Heart right ventricle (tissue), 16 donors: ENCODE measurements at regions not wholly inside any gene's neighbourhood (a gene's known extent, or its start where the extent isn't known, plus 50 kb on each side); places are given as distances from the start of the nearest gene placed in this dataset.
A peak's percentile ranks its signal among the peaks of the same experiment; 100 is the strongest.

ENCODE experiments used
- ATAC-seq, 8 donors: fragments of 200-7000 bp; cut with Tn5 transposase; one replicate each; pipeline ENCODE4 v1.9.1; 2020; ENCODE audit warnings: mild to moderate bottlenecking in 8 of 8, moderate library complexity in 8 of 8, moderate number of reproducible peaks in 1 of 8
- DNase-seq, 2 donors: peaks; one replicate each; pipeline ENCODE4 v3.0.0-alpha.2; 2020
- H3K27ac ChIP-seq, 10 donors: fragments of 200-600 bp; sonication (generic) in 2 of 10; one replicate each; pipeline versions ENCODE4 v1.5.0 to v1.8.0; 2020 to 2022; ENCODE audit warnings: mild to moderate bottlenecking in 3 of 10
- H3K27me3 ChIP-seq, 7 donors: fragments of 200-600 bp; one replicate each; pipeline ENCODE4 v1.8.0; 2021 to 2022; ENCODE audit warnings: mild to moderate bottlenecking in 2 of 7
- H3K36me3 ChIP-seq, 9 donors: fragments of 200-600 bp; sonication (generic) in 1 of 9; one replicate each; pipeline versions ENCODE4 v1.5.0 to v1.8.0; 2020 to 2022; ENCODE audit warnings: mild to moderate bottlenecking in 2 of 9
- H3K4me1 ChIP-seq, 9 donors: fragments of 200-600 bp; sonication (generic) in 1 of 9; one replicate each; pipeline versions ENCODE4 v1.5.0 to v1.8.0; 2020 to 2022; ENCODE audit warnings: mild to moderate bottlenecking in 4 of 9
- H3K4me3 ChIP-seq, 10 donors: fragments of 200-600 bp; sonication (generic) in 2 of 10; one replicate each; pipeline versions ENCODE4 v1.5.0 to v1.8.0; 2020 to 2022; ENCODE audit warnings: mild to moderate bottlenecking in 7 of 10, moderate library complexity in 2 of 10
- H3K9me3 ChIP-seq, 11 donors: fragments of 200-600 bp in 10 of 11; sonication (generic) in 2 of 11; one replicate each; pipeline versions ENCODE4 v1.5.0 to v1.8.0; 2013 to 2022; ENCODE audit warnings: mild to moderate bottlenecking in 2 of 11, control low read depth in 1 of 11, moderate library complexity in 1 of 11
- CTCF ChIP-seq, 9 donors: fragments of 200-600 bp; sonication (generic) in 2 of 9; IDR thresholded peaks; one replicate each; pipeline versions ENCODE4 v1.5.0 to v1.8.0; 2021 to 2022; ENCODE audit warnings: antibody characterized with exemption in 9 of 9, mild to moderate bottlenecking in 5 of 9, moderate library complexity in 1 of 9
- whole genome bisulfite sequencing, 2 donors: extraction: QIAGEN DNeasy Blood & Tissue Kit; methylation state at CpG; one replicate each; pipeline ENCODE4 v1.1.7; 2013; ENCODE audit warnings: inconsistent platforms in 1 of 2; 5-methylcytosine and 5-hydroxymethylcytosine counted together
- intact Hi-C, 10 donors: fragments of 100-400 bp; cut with DNase I; formaldehyde crosslinking; loops; one replicate each; pipeline versions ENCODE4 v1.11.1 to v1.14.2; 2022
- donor health status: Arrhythmogenic right ventricular cardiomyopathy.
- donor health status: ischemic (EF 13 %, LVEDD 7.1; RV severe dilation, severe dysfunction).
- donor health status: healthy with polysubstance abuse.
- donor health status: DM: no; HTN: yes; CAD: no.
- donor health status: DM: no; HTN: no; CAD: no.
- donor health status: ischemic (EF 25% LVEDD 6.9; RV normal size, moderate dysfunction).
- donor health status: ischemic (EF 25% LVEDD 5.7; RV mildly dilated, moderate dysfunction).
- donor health status: healthy.
- donor health status: DM: yes; HTN: yes; CAD: no.
- donor health status: Ischemic cardiomyopathy.
- donor health status: ischemic (EF 35%, LVEDD 5.7; RV mildly dilated, moderate dysfunction).
- donor health status: nonischemic (EF 11% LVEDD 7.7; RV severe dilation, severe dysfunction).
- donor health status: DM: yes; HTN: yes; CAD: no.
- donor health status: PGD.
- donor health status: ischemic (EF 29% LVEDD 5.4; RV normal size, mild dysfunction).
- donor health status: nonischemic (EF 23%, LVEDD 6.1; RV moderate dilation, normal function).

DNA sequence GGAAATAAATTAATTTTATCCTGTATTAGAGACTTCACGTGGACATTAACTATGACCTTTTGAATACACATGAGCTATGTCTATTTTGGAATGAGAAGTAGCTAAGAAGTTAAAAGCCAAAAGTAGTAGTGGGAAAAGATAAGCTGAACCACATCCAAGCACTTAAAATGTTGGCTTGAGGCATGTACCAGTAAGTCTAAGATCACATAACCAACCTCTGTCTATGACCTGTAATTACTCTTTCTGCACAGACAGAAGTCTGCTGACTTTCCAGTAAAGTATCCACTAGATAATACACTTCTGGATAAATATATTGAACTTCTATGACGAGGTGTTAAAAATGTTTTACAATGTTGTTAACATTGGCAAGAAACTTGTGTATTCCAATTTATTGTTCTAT lies 68.7 kb downstream of the LIG4 start:
- no peak for DNase-seq
- H3K9me3 ChIP-seq: peaks cover 0 to 2% (median 0%) of the 10 kb centered on the region in 11 donors
- H3K36me3 ChIP-seq: no peaks in the 10 kb centered on the region
- no peak overlapping the region for H3K4me3 ChIP-seq
- WGBS, 2 donors: 22 to 33% methylated on average over 2 of the region's 2 CpGs
- peaks cover 0 to 6% (median 0%) of the 10 kb centered on the region in 7 donors for H3K27me3 ChIP-seq
- no peak overlapping the region for H3K27ac ChIP-seq
- ATAC-seq: peak in 2 of 8 donors; percentile 52 to 73
- peaks cover 0 to 5% (median 0%) of the 10 kb centered on the region in 9 donors for H3K4me1 ChIP-seq
- no peak for TF ChIP-seq CTCF (IDR thresholded peaks at IDR 0.05)
- intact Hi-C loops: no loop called here

GRCh38 chr13:108142702-108143436 lies 72.5 kb downstream of the LIG4 start:
- Histone ChIP-seq H3K27ac (no peak overlapping the region), H3K36me3 (no peaks in the 10 kb centered on the region), H3K27me3 (peaks cover 0 to 2% (median 0%) of the 10 kb centered on the region in 7 donors), H3K9me3 (no peaks in the 10 kb centered on the region), H3K4me1 (peaks cover 0 to 5% (median 0%) of the 10 kb centered on the region in 9 donors), H3K4me3 (no peak overlapping the region)
- intact Hi-C loops: no loop called here
- no peak for TF ChIP-seq CTCF (IDR thresholded peaks at IDR 0.05)
- ATAC-seq (no peak), DNase-seq (no peak)
- WGBS, 2 donors: 70 to 73% methylated on average over 4 of the region's 4 CpGs

DNA sequence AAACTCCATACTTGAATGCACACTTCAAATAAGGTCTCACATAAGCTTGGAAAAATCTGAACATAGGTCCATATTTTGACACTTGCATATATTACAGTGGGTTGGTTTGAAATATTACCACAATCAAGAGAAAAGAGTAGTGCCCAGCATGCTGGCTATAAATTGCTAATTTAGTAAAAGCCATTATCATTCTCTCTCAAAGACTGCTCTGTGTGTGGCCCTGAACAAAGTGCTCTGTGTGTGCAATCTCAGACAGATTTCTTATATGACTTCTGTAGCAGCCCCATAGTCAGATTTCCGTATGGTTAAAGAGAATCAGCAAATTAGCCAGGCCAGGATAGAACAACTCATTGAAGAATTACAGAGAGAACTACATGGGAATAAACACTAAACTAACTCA lies 78.2 kb downstream of the LIG4 start:
- DNase-seq: no peak
- no peak for TF ChIP-seq CTCF (IDR thresholded peaks at IDR 0.05)
- no peak for ATAC-seq
- no peaks in the 10 kb centered on the region for H3K4me1 ChIP-seq
- intact Hi-C loops: no loop called here
- no peaks in the 10 kb centered on the region for H3K36me3 ChIP-seq
- H3K9me3 ChIP-seq: no peaks in the 10 kb centered on the region
- WGBS, 2 donors: 80 to 85% methylated on average over 1 of the region's 1 CpG
- H3K27ac ChIP-seq: no peak overlapping the region
- no peak overlapping the region for H3K4me3 ChIP-seq
- no peaks in the 10 kb centered on the region for H3K27me3 ChIP-seq

DNA sequence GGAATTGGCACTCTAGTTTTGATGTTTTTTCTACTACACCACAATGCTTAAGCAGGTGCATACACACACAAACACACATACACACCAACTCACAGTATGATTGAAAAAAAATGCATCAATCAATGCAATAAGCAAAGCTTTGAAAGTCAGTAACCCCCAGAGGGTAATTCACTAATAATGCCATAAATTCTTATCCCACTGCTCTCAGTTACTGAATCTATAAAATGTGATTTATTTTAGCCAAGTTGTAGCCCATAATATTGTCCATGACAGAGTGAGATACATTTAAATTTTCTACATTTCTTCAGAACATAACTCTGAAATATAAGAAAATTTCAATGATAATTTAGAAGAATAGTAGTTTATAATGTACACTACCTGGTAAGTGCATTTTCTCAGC lies 87.9 kb downstream of the LIG4 start:
- Histone ChIP-seq H3K9me3 (no peaks in the 10 kb centered on the region), H3K36me3 (no peaks in the 10 kb centered on the region), H3K4me1 (no peaks in the 10 kb centered on the region), H3K27ac (no peak overlapping the region), H3K4me3 (no peak overlapping the region), H3K27me3 (no peaks in the 10 kb centered on the region)
- ATAC-seq (no peak), DNase-seq (no peak)
- intact Hi-C loops: no loop called here
- TF ChIP-seq CTCF (IDR thresholded peaks at IDR 0.05): no peak
